OCI-LY1 (cell line): ENCODE measurements at regions not wholly inside any gene's neighbourhood (a gene's known extent, or its start where the extent isn't known, plus 50 kb on each side); places are given as distances from the start of the nearest gene placed in this dataset.

ENCODE experiments used
- H2AFZ ChIP-seq: fragments of 200-600 bp; sonication (generic), shearing (Covaris generic); 2 replicates; pipeline ENCODE4 v1.6.0; 2014; ENCODE audit warnings: antibody characterized with exemption, mild to moderate bottlenecking, low read length
- H3F3A ChIP-seq: fragments of 200-600 bp; sonication (generic), shearing (Covaris generic); 2 replicates; pipeline ENCODE4 v1.6.0; 2014; ENCODE audit warnings: mild to moderate bottlenecking, antibody characterized with exemption, low read length, moderate library complexity; ENCODE audit not compliant: insufficient read depth
- H3K27ac ChIP-seq: fragments of 200-600 bp; sonication (generic); 2 replicates; pipeline ENCODE4 v1.5.1; 2014; ENCODE audit warnings: low read length, mixed run types, mild to moderate bottlenecking, low read depth; ENCODE audit not compliant: poor library complexity, severe bottlenecking
- H3K27me3 ChIP-seq: fragments of 200-600 bp; sonication (generic); 2 replicates; pipeline ENCODE4 v1.6.0; 2014; ENCODE audit warnings: antibody characterized with exemption, mild to moderate bottlenecking, low read length, moderate library complexity; ENCODE audit not compliant: insufficient read depth
- H3K36me3 ChIP-seq: fragments of 200-600 bp; sonication (generic); 2 replicates; pipeline ENCODE4 v1.6.1; 2014; ENCODE audit warnings: mild to moderate bottlenecking, antibody characterized with exemption, low read length, moderate library complexity, mixed read lengths; ENCODE audit not compliant: insufficient read depth
- H3K4me1 ChIP-seq: fragments of 200-600 bp; sonication (generic); 2 replicates; pipeline ENCODE4 v1.5.1; 2014; ENCODE audit warnings: mild to moderate bottlenecking, low read length, moderate library complexity; ENCODE audit not compliant: insufficient read depth, severe bottlenecking
- H3K4me2 ChIP-seq: fragments of 200-600 bp; sonication (generic), shearing (Covaris generic); 2 replicates; pipeline ENCODE4 v1.6.1; 2014; ENCODE audit warnings: low read length
- H3K4me3 ChIP-seq: fragments of 200-600 bp; sonication (generic); 2 replicates; pipeline ENCODE4 v1.5.1; 2014; ENCODE audit warnings: low read length, low read depth, mild to moderate bottlenecking, mixed read lengths; ENCODE audit not compliant: poor library complexity, severe bottlenecking
- H3K79me2 ChIP-seq: fragments of 200-600 bp; shearing (Covaris generic); 2 replicates; pipeline ENCODE4 v1.6.1; 2016; ENCODE audit warnings: mixed run types, low read length, mixed read lengths; ENCODE audit not compliant: insufficient read depth
- H3K9ac ChIP-seq: fragments of 200-600 bp; sonication (generic), shearing (Covaris generic); 2 replicates; pipeline ENCODE4 v1.6.1; 2014; ENCODE audit warnings: mild to moderate bottlenecking, low read length, mixed read lengths
- H3K9me2 ChIP-seq: fragments of 200-600 bp; sonication (generic), shearing (Covaris generic); 2 replicates; pipeline ENCODE4 v1.6.1; 2014; ENCODE audit warnings: low read depth, mild to moderate bottlenecking, low read length, mixed read lengths
- H3K9me3 ChIP-seq: fragments of 200-600 bp; shearing (Covaris generic); 2 replicates; pipeline ENCODE4 v1.6.1; 2014; ENCODE audit warnings: low read length, mixed read lengths
- H4K20me1 ChIP-seq: fragments of 200-600 bp; sonication (generic), shearing (Covaris generic); 2 replicates; pipeline ENCODE4 v1.6.0; 2016; ENCODE audit warnings: mild to moderate bottlenecking, low read length; ENCODE audit not compliant: insufficient read depth
- CTCF ChIP-seq: fragments of 200-600 bp; sonication (generic), shearing (Covaris generic); IDR thresholded peaks from 2 replicates; pipeline ENCODE4 v1.5.1; 2017; ENCODE audit warnings: mild to moderate bottlenecking, antibody characterized with exemption, low read length, moderate library complexity, mixed read lengths
- EZH2 ChIP-seq: fragments of 200-600 bp; sonication (generic), shearing (Covaris generic); IDR thresholded peaks from 2 replicates; pipeline ENCODE4 v1.8.0; 2017; ENCODE audit warnings: borderline replicate concordance, mixed run types, mild to moderate bottlenecking, antibody characterized with exemption, low read length, moderate library complexity, mixed read lengths

- H3K27ac ChIP-seq, result no peak overlapping the region
- H3K9me3 ChIP-seq, result no peaks in the 10 kb centered on the region
- H3F3A ChIP-seq, result no peaks in the 10 kb centered on the region
- H3K4me1 ChIP-seq, result no peaks in the 10 kb centered on the region
- H3K9me2 ChIP-seq, result no peaks in the 10 kb centered on the region
- no peaks in the 10 kb centered on the region for H3K36me3 ChIP-seq
- no peak overlapping the region for H3K4me2 ChIP-seq
- no peak overlapping the region for H3K9ac ChIP-seq
- H2AFZ ChIP-seq, result no peak overlapping the region
- no peaks in the 10 kb centered on the region for H4K20me1 ChIP-seq
- H3K27me3 ChIP-seq, result no peaks in the 10 kb centered on the region
- no peak overlapping the region for H3K4me3 ChIP-seq
- no peaks in the 10 kb centered on the region for H3K79me2 ChIP-seq
- no peak for TF ChIP-seq EZH2
- TF ChIP-seq CTCF, result no peak
Measured at GRCh38 chr13:44096901-44097300, 217.2 kb downstream of the LACC1 start.

- Histone ChIP-seq H3K9ac (no peak overlapping the region), H3K36me3 (no peaks in the 10 kb centered on the region)
- no peak for TF ChIP-seq CTCF
- no peak for TF ChIP-seq EZH2
Measured at GRCh38 chr13:44098559-44098958, 218.9 kb downstream of the LACC1 start.

DNA sequence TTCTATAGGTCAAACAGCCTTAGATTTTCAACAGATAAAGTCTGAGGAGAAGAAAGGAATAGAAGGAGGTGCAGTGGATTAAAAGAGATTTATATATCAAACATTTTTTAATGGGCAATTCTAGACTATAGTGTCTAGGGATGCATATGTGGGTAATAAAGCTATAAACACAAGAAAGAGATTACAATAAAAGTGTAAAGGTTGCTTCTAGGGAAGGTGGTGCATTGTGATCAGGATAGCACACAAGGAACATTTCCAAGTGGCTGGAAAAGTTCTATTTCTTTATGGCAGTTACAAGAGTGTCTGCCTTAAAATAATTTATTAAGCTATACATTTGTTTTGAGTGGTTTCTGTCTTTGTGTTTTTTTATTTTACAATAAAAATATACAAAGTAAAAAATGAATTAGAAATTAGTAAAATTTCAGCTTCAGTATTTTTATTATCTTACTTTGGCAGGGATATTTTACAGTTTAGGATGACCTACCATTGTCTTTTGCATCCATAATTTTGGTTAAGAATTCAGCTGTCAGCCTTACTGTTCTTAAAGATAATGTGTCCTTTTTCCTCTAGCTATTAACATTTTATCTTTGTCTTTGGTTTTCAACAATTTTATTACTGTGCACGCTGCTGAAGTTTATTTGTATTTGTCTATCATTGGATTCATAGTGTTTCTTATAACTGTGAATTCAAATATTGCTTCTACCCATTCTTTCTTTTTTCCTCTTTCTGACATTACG, 221.8 kb downstream of the LACC1 start:
- peaks cover 3% of the 10 kb centered on the region; the same call in 1 of the 2 replicates for H3K9me3 ChIP-seq
- H3K27me3 ChIP-seq, result no peaks in the 10 kb centered on the region
- H3F3A ChIP-seq, result no peaks in the 10 kb centered on the region
- no peaks in the 10 kb centered on the region for H3K4me1 ChIP-seq
- no peak overlapping the region for H3K27ac ChIP-seq
- H4K20me1 ChIP-seq, result no peaks in the 10 kb centered on the region
- TF ChIP-seq EZH2 (no peak), CTCF (no peak)
- no peaks in the 10 kb centered on the region for H3K36me3 ChIP-seq
- H3K9me2 ChIP-seq, result no peaks in the 10 kb centered on the region
- no peaks in the 10 kb centered on the region for H3K79me2 ChIP-seq
- no peak overlapping the region for H2AFZ ChIP-seq
- no peak overlapping the region for H3K4me2 ChIP-seq
- no peak overlapping the region for H3K9ac ChIP-seq
- H3K4me3 ChIP-seq, result no peak overlapping the region

More at GRCh38 chr13:44098559-44098958, 218.9 kb downstream of the LACC1 start:
- Histone ChIP-seq H3K4me2 (no peak overlapping the region), H3K4me3 (no peak overlapping the region), H4K20me1 (no peaks in the 10 kb centered on the region), H2AFZ (no peak overlapping the region), H3K27me3 (no peaks in the 10 kb centered on the region), H3K9me2 (no peaks in the 10 kb centered on the region), H3F3A (no peaks in the 10 kb centered on the region), H3K79me2 (no peaks in the 10 kb centered on the region), H3K4me1 (no peaks in the 10 kb centered on the region), H3K27ac (no peak overlapping the region), H3K9me3 (peaks cover 3% of the 10 kb centered on the region; the same call in 1 of the 2 replicates)
